Heart right ventricle (tissue), 16 donors: ENCODE measurements at regions not wholly inside any gene's neighbourhood (a gene's known extent, or its start where the extent isn't known, plus 50 kb on each side); places are given as distances from the start of the nearest gene placed in this dataset.
A peak's percentile ranks its signal among the peaks of the same experiment; 100 is the strongest.

Experiments used
- ATAC-seq, 8 donors: fragments of 200-7000 bp; cut with Tn5 transposase; one replicate each; pipeline ENCODE4 v1.9.1; 2020; ENCODE audit warnings: mild to moderate bottlenecking in 8 of 8, moderate library complexity in 8 of 8, moderate number of reproducible peaks in 1 of 8
- DNase-seq, 2 donors: peaks; one replicate each; pipeline ENCODE4 v3.0.0-alpha.2; 2020
- H3K27ac ChIP-seq, 10 donors: fragments of 200-600 bp; sonication (generic) in 2 of 10; one replicate each; pipeline versions ENCODE4 v1.5.0 to v1.8.0; 2020 to 2022; ENCODE audit warnings: mild to moderate bottlenecking in 3 of 10
- H3K27me3 ChIP-seq, 7 donors: fragments of 200-600 bp; one replicate each; pipeline ENCODE4 v1.8.0; 2021 to 2022; ENCODE audit warnings: mild to moderate bottlenecking in 2 of 7
- H3K36me3 ChIP-seq, 9 donors: fragments of 200-600 bp; sonication (generic) in 1 of 9; one replicate each; pipeline versions ENCODE4 v1.5.0 to v1.8.0; 2020 to 2022; ENCODE audit warnings: mild to moderate bottlenecking in 2 of 9
- H3K4me1 ChIP-seq, 9 donors: fragments of 200-600 bp; sonication (generic) in 1 of 9; one replicate each; pipeline versions ENCODE4 v1.5.0 to v1.8.0; 2020 to 2022; ENCODE audit warnings: mild to moderate bottlenecking in 4 of 9
- H3K4me3 ChIP-seq, 10 donors: fragments of 200-600 bp; sonication (generic) in 2 of 10; one replicate each; pipeline versions ENCODE4 v1.5.0 to v1.8.0; 2020 to 2022; ENCODE audit warnings: mild to moderate bottlenecking in 7 of 10, moderate library complexity in 2 of 10
- H3K9me3 ChIP-seq, 11 donors: fragments of 200-600 bp in 10 of 11; sonication (generic) in 2 of 11; one replicate each; pipeline versions ENCODE4 v1.5.0 to v1.8.0; 2013 to 2022; ENCODE audit warnings: mild to moderate bottlenecking in 2 of 11, control low read depth in 1 of 11, moderate library complexity in 1 of 11
- WGBS, 2 donors: extraction: QIAGEN DNeasy Blood & Tissue Kit; methylation state at CpG; one replicate each; pipeline ENCODE4 v1.1.7; 2013; ENCODE audit warnings: inconsistent platforms in 1 of 2; 5-methylcytosine and 5-hydroxymethylcytosine counted together
- intact Hi-C, 10 donors: fragments of 100-400 bp; cut with DNase I; formaldehyde crosslinking; loops; one replicate each; pipeline versions ENCODE4 v1.11.1 to v1.14.2; 2022
- TF ChIP-seq, protein P1 (sequence below), 9 donors: fragments of 200-600 bp; sonication (generic) in 2 of 9; IDR thresholded peaks; one replicate each; pipeline versions ENCODE4 v1.5.0 to v1.8.0; 2021 to 2022; ENCODE audit warnings: antibody characterized with exemption in 9 of 9, mild to moderate bottlenecking in 5 of 9, moderate library complexity in 1 of 9
- donor health status: Arrhythmogenic right ventricular cardiomyopathy.
- donor health status: ischemic (EF 13 %, LVEDD 7.1; RV severe dilation, severe dysfunction).
- donor health status: healthy with polysubstance abuse.
- donor health status: DM: no; HTN: yes; CAD: no.
- donor health status: DM: no; HTN: no; CAD: no.
- donor health status: ischemic (EF 25% LVEDD 6.9; RV normal size, moderate dysfunction).
- donor health status: ischemic (EF 25% LVEDD 5.7; RV mildly dilated, moderate dysfunction).
- donor health status: healthy.
- donor health status: DM: yes; HTN: yes; CAD: no.
- donor health status: Ischemic cardiomyopathy.
- donor health status: ischemic (EF 35%, LVEDD 5.7; RV mildly dilated, moderate dysfunction).
- donor health status: nonischemic (EF 11% LVEDD 7.7; RV severe dilation, severe dysfunction).
- donor health status: DM: yes; HTN: yes; CAD: no.
- donor health status: PGD.
- donor health status: ischemic (EF 29% LVEDD 5.4; RV normal size, mild dysfunction).
- donor health status: nonischemic (EF 23%, LVEDD 6.1; RV moderate dilation, normal function).

DNA sequence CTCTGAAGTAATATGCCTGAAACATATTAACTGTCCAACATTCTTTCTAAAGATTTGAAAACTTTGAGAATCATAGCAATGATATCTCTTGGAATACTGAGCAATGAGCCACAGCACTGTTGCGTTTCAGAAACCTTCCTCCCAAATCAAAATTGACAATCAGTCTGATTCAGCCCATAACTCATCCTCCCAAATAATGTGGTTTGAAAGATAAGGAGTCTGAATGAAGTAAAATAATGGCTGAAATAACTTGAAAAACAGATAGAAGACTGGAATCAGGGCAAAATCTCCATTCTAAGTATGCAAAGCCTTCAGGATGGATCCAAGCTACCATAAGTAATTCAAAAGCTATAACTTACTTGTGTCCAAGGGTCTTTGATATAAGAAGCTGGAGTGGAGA, 98.6 kb upstream of the PLS3 start:
- intact Hi-C loops, result loop anchor here in 1 of 10 donors (5.0 kb wide), 1 partner anchor 100 kb away; the partner anchor contains the start of gene PLS3
- Histone ChIP-seq H3K27me3 (peaks cover 0 to 65% (median 0%) of the 10 kb centered on the region in 7 donors), H3K9me3 (no peaks in the 10 kb centered on the region), H3K4me1 (peaks cover 0 to 38% (median 7%) of the 10 kb centered on the region in 9 donors), H3K27ac (peak overlapping the region in 1 of 10 donors; percentile 9), H3K36me3 (no peaks in the 10 kb centered on the region), H3K4me3 (no peak overlapping the region)
- ATAC-seq, result no peak
- WGBS, 2 donors, result 60 to 87% methylated on average over 1 of the region's 1 CpG
- TF ChIP-seq, protein P1, sequence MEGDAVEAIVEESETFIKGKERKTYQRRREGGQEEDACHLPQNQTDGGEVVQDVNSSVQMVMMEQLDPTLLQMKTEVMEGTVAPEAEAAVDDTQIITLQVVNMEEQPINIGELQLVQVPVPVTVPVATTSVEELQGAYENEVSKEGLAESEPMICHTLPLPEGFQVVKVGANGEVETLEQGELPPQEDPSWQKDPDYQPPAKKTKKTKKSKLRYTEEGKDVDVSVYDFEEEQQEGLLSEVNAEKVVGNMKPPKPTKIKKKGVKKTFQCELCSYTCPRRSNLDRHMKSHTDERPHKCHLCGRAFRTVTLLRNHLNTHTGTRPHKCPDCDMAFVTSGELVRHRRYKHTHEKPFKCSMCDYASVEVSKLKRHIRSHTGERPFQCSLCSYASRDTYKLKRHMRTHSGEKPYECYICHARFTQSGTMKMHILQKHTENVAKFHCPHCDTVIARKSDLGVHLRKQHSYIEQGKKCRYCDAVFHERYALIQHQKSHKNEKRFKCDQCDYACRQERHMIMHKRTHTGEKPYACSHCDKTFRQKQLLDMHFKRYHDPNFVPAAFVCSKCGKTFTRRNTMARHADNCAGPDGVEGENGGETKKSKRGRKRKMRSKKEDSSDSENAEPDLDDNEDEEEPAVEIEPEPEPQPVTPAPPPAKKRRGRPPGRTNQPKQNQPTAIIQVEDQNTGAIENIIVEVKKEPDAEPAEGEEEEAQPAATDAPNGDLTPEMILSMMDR (IDR thresholded peaks at IDR 0.05), result no peak
- no peak for DNase-seq

- Histone ChIP-seq H3K36me3 (no peaks in the 10 kb centered on the region), H3K9me3 (no peaks in the 10 kb centered on the region), H3K27me3 (peaks cover 0 to 35% (median 0%) of the 10 kb centered on the region in 7 donors), H3K4me3 (no peak overlapping the region), H3K27ac (no peak overlapping the region), H3K4me1 (peaks cover 0 to 8% (median 0%) of the 10 kb centered on the region in 9 donors)
- no peak for ATAC-seq
- intact Hi-C loops, result no loop called here
- TF ChIP-seq, protein P1 (IDR thresholded peaks at IDR 0.05), result no peak
- DNase-seq, result no peak
Observed at GRCh38 chrX:115467961-115468360, 93.0 kb upstream of the PLS3 start.

GRCh38 chrX:115472131-115472530, 88.8 kb upstream of the PLS3 start:
- peaks cover 0 to 7% (median 0%) of the 10 kb centered on the region in 9 donors for H3K4me1 ChIP-seq
- no peaks in the 10 kb centered on the region for H3K36me3 ChIP-seq
- peaks cover 0 to 38% (median 0%) of the 10 kb centered on the region in 7 donors for H3K27me3 ChIP-seq
- no peaks in the 10 kb centered on the region for H3K9me3 ChIP-seq
- ATAC-seq (no peak), DNase-seq (no peak)
- no peak overlapping the region for H3K27ac ChIP-seq
- TF ChIP-seq, protein P1 (IDR thresholded peaks at IDR 0.05), result no peak
- intact Hi-C loops, result loop anchor here in 1 of 10 donors (10.0 kb wide), 1 partner anchor 137 kb away; no protein-coding TSS in a partner anchor
- 94 to 98% methylated on average over 3 of the region's 3 CpGs for WGBS, 2 donors
- H3K4me3 ChIP-seq, result no peak overlapping the region

- Histone ChIP-seq H3K27me3 (peaks cover 0 to 20% (median 0%) of the 10 kb centered on the region in 7 donors), H3K27ac (no peak overlapping the region), H3K4me3 (no peak overlapping the region), H3K36me3 (no peaks in the 10 kb centered on the region), H3K4me1 (peaks cover 0 to 8% (median 0%) of the 10 kb centered on the region in 9 donors), H3K9me3 (no peaks in the 10 kb centered on the region)
- intact Hi-C loops, result no loop called here
- WGBS, 2 donors, result 92 to 95% methylated on average over 3 of the region's 3 CpGs
- DNase-seq, result no peak
- TF ChIP-seq, protein P1 (IDR thresholded peaks at IDR 0.05), result no peak
- ATAC-seq, result no peak
Observed at GRCh38 chrX:115486510-115486909, 74.5 kb upstream of the PLS3 start.
